ENCODE measurements at regions not wholly inside any gene's neighbourhood (a gene's known extent, or its start where the extent isn't known, plus 50 kb on each side); places are given as distances from the start of the nearest gene placed in this dataset.

DNA sequence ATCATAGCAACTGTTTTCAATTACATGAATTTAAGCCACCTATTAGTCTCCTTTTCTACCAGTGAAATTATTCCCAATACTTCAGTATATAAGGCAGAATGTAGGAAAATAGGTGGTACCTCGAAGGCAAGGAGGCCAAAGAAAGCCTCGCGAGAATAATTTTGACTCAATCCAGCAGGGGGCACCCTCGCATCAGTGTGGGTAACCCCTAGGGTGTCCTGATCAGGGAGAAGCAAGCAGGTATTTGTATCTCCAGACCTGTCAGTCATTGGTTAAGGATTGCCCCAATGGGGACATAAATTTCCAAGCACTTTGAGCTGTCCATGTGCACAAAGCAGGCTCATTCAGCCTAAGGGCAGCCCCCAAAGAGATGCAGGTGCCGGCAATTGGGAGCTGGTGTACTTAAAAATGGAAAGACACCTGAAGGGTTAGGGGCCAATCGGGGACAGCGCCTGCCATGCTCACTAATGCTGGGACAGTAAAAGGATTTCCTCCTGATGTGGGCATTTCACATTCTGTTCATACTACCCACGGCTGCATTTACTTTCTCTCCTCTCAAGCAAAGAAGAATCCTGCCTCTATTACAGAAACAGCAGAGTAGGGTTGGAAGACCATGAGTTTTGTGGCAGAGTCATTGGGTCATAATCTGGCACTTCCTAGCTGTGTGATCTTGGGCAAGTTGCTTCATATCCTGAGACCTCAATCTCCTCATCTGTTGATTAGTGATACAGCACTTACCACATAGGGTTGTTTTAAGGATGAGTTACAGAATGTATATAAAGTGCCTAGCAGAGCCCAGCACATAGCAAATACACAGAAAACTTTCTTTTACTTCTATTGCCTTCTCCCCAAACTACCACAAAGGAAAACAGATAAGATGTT lies 136.1 kb downstream of the ICOS start:
- TF ChIP-seq CTCF (IDR thresholded peaks at IDR 0.05) (peak in 2 of 7 experiments; percentile 9 to 21), POLR2A (IDR thresholded peaks at IDR 0.05) (no peak)

All from stomach (tissue), 4 donors.